K562 (cell line): ENCODE measurements at regions not wholly inside any gene's neighbourhood (a gene's known extent, or its start where the extent isn't known, plus 50 kb on each side); places are given as distances from the start of the nearest gene placed in this dataset.

Experiments used
- ATAC-seq: fragments of 200-7000 bp; cut with Tn5 transposase; 3 replicates; pipeline ENCODE4 v1.9.1; 2020; ENCODE audit warnings: moderate library complexity
- BruUV-seq: library from RNA; stranded (reverse); fragments of 400-500 nt; replicated peaks from 2 replicates; lab custom pipeline; 2021; lab: Mats Ljungman, UMichigan
- CTCF ChIA-PET: fragments of 300-600 bp; formaldehyde crosslinking; extraction: SDS; loops from one replicate; lab custom pipeline; 2021; ENCODE audit warnings: low intra/inter-chr PET ratio; lab: Yijun Ruan, JAX
- POLR2A ChIA-PET: fragments of 300-600, 350-650 bp; sonication (Branson Sonifier 250); formaldehyde crosslinking; extraction: SDS; loops from one replicate; lab custom pipeline; 2021; ENCODE audit warnings: antibody characterized with exemption, inconsistent platforms; lab: Yijun Ruan, JAX
- DNase-seq, 4 experiments: peaks; one replicate each; pipeline versions ENCODE4 v3.0.0 to v3.0.0-alpha.2; 2011 to 2018; ENCODE audit warnings: low spot score in 3 of 4, mixed read lengths in 3 of 4; ENCODE audit errors: extremely low read depth in 1 of 4
- FAIRE-seq: peaks from 2 replicates; lab custom pipeline; 2011; peaks lifted over from hg19 to GRCh38; lab: Jason Lieb, UNC
- H2AFZ ChIP-seq: 2 replicates; pipeline ENCODE4 v1.6.0; 2011; ENCODE audit warnings: low read depth, low read length, control low read depth, inconsistent platforms
- H3K27ac ChIP-seq: fragments of 200-600 bp; 3 replicates; pipeline ENCODE4 v1.8.0; 2011; ENCODE audit warnings: low read depth, mild to moderate bottlenecking, control low read depth, inconsistent platforms, low read length, moderate library complexity, mixed read lengths; ENCODE audit errors: extremely low read depth
- H3K27me3 ChIP-seq, 2 experiments: fragments of 300-600 bp in 1 of 2; 2 replicates in 1 of 2; 3 replicates in 1 of 2; pipeline versions ENCODE4 v1.6.0 to v1.8.0; 2011; ENCODE audit warnings: inconsistent platforms in 2 of 2, low read length in 2 of 2, mild to moderate bottlenecking in 1 of 2, mixed read lengths in 1 of 2, moderate library complexity in 1 of 2; ENCODE audit not compliant: control insufficient read depth in 2 of 2, insufficient read depth in 2 of 2
- H3K36me3 ChIP-seq: fragments of 300-600 bp; 3 replicates; pipeline ENCODE4 v1.8.0; 2011; ENCODE audit warnings: mild to moderate bottlenecking, low read length, inconsistent platforms; ENCODE audit not compliant: control insufficient read depth, insufficient read depth
- H3K4me1 ChIP-seq, 2 experiments: fragments of 200-600 bp in 1 of 2; replicated peaks in 1 of 2; 2 replicates in 1 of 2; 3 replicates in 1 of 2; pipeline versions ENCODE4 v1.5.1 to v1.8.0; 2011; ENCODE audit warnings: inconsistent platforms in 2 of 2, low read length in 2 of 2, mild to moderate bottlenecking in 1 of 2, mixed read lengths in 1 of 2, moderate library complexity in 1 of 2; ENCODE audit not compliant: control insufficient read depth in 2 of 2, insufficient read depth in 2 of 2
- H3K4me2 ChIP-seq: 2 replicates; pipeline ENCODE4 v1.6.1; 2011; ENCODE audit warnings: low read length, control low read depth, inconsistent platforms, mixed read lengths; ENCODE audit not compliant: insufficient read depth
- H3K4me3 ChIP-seq: fragments of 200-600 bp; sonication (generic), shearing (Covaris generic); 2 replicates; pipeline ENCODE4 v1.5.1; 2016; ENCODE audit warnings: control low read depth, inconsistent platforms
- H3K79me2 ChIP-seq: fragments of 200-600 bp; 3 replicates; pipeline ENCODE4 v1.8.0; 2011; ENCODE audit warnings: low read length, inconsistent platforms; ENCODE audit not compliant: control insufficient read depth, insufficient read depth
- H3K9ac ChIP-seq, 2 experiments: 2 replicates each; pipeline versions ENCODE4 v1.6.0 to v1.6.1; 2011; ENCODE audit warnings: low read depth in 2 of 2, low read length in 2 of 2, control low read depth in 1 of 2, inconsistent platforms in 1 of 2, mild to moderate bottlenecking in 1 of 2, mixed read lengths in 1 of 2; ENCODE audit not compliant: insufficient read depth in 1 of 2
- H3K9me1 ChIP-seq: one replicate; pipeline ENCODE4 v1.6.0; 2011; ENCODE audit warnings: inconsistent platforms, mild to moderate bottlenecking, low read length, moderate library complexity; ENCODE audit not compliant: control insufficient read depth, insufficient read depth
- H3K9me3 ChIP-seq: replicated peaks from 2 replicates; pipeline ENCODE4 v1.5.1; 2011; ENCODE audit warnings: low read depth, low read length, inconsistent platforms; ENCODE audit not compliant: control insufficient read depth, insufficient read depth
- H4K20me1 ChIP-seq: replicated peaks from 2 replicates; pipeline ENCODE4 v1.6.1; 2011; ENCODE audit warnings: low read length, inconsistent platforms, mixed read lengths; ENCODE audit not compliant: control insufficient read depth, insufficient read depth
- ARID2 ChIP-seq: fragments of 450-650 bp; IDR thresholded peaks from 2 replicates; pipeline ENCODE4 v1.6.1; 2017; ENCODE audit warnings: antibody characterized with exemption, mild to moderate bottlenecking
- E4F1 ChIP-seq: fragments of 250-450 bp; sonication (Bioruptor Pico); IDR thresholded peaks from 2 replicates; pipeline ENCODE4 v1.5.0; 2021; ENCODE audit warnings: mild to moderate bottlenecking, borderline replicate concordance
- ERF ChIP-seq: fragments of 450-650 bp; formaldehyde crosslinking; IDR thresholded peaks from 2 replicates; pipeline ENCODE4 v1.4.0; 2020; ENCODE audit warnings: mild to moderate bottlenecking, mixed read lengths
- ILK ChIP-seq: fragments of 450-650 bp; IDR thresholded peaks from 2 replicates; pipeline ENCODE4 v1.6.1; 2016; ENCODE audit warnings: missing genetic modification characterization, low read depth, mild to moderate bottlenecking, missing compliant biosample characterization, moderate library complexity, borderline replicate concordance
- NFATC3 ChIP-seq: fragments of 450-650 bp; IDR thresholded peaks from 2 replicates; pipeline ENCODE4 v1.6.1; 2017; ENCODE audit warnings: mild to moderate bottlenecking
- POLR3A ChIP-seq: IDR thresholded peaks from 2 replicates; pipeline ENCODE4 v1.6.1; 2011; ENCODE audit warnings: borderline replicate concordance, mild to moderate bottlenecking, moderate library complexity; ENCODE audit not compliant: insufficient read length, insufficient read depth; ENCODE audit errors: extremely low read depth
- SNIP1 ChIP-seq: fragments of 450-650 bp; IDR thresholded peaks from 2 replicates; pipeline ENCODE4 v1.7.1; 2017; ENCODE audit warnings: low read depth, mild to moderate bottlenecking
- SRF ChIP-seq, 2 experiments: fragments of 250-450, 450-650 bp in 1 of 2; sonication (Bioruptor Pico) in 1 of 2; sonication (generic) in 1 of 2; formaldehyde crosslinking; IDR thresholded peaks; 2 replicates each; pipeline versions ENCODE4 v1.5.0 to v1.5.1; 2020 to 2022; ENCODE audit warnings: mild to moderate bottlenecking in 1 of 2, missing genetic modification reagents in 1 of 2
- ZNF436 ChIP-seq: fragments of 250-450, 450-650 bp; sonication (Bioruptor Pico); formaldehyde crosslinking; IDR thresholded peaks from 2 replicates; pipeline ENCODE4 v1.7.0; 2020; ENCODE audit warnings: mild to moderate bottlenecking
- ZNF696 ChIP-seq: fragments of 250-450 bp; sonication (Bioruptor Pico); conservative IDR thresholded peaks from 2 replicates; pipeline ENCODE4 v1.4.0; 2020; ENCODE audit warnings: mild to moderate bottlenecking, moderate library complexity
- WGBS: fragments of 100-300 bp; shearing (Covaris generic); methylation state at CpG from one replicate; pipeline ENCODE4 v1.1.6; 2016; ENCODE audit warnings: low coverage, mixed read lengths; ENCODE audit not compliant: insufficient coverage; ENCODE audit errors: missing lambda C conversion rate; 5-methylcytosine and 5-hydroxymethylcytosine counted together
- in situ Hi-C: fragments of 300-500 bp; cut with MboI; formaldehyde crosslinking; loops from 4 replicates; pipeline ENCODE4 v1.15.0; 2018; ENCODE audit warnings: inconsistent platforms, mixed read lengths
- intact Hi-C: fragments of 100-400 bp; cut with micrococcal nuclease; formaldehyde crosslinking; loops from 2 replicates; pipeline ENCODE4 v1.14.2; 2022
- TF ChIP-seq, protein P1 (sequence below): fragments of 450-650 bp; formaldehyde crosslinking; conservative IDR thresholded peaks from 2 replicates; pipeline ENCODE4 v1.4.0; 2022; ENCODE audit warnings: mild to moderate bottlenecking, missing genetic modification characterization

DNA sequence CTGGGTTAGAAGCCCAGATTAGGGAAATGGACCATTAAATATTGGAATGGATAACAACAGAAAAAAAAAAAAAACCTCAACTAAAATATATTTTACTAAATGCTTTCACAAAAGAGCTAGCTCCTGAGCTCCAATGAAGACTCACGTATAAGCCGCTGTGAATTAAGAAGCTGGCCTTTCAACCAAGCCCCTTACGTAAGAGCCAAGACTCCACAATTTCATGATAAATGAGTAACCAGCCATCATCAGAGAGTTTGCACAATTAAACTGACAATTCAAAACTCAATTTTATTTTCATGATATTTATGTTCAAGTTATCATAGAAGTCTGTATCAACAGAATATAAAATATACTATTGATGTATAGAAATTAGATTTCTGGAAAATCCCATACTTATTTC is 70.7 kb upstream of the HNRNPA3 start:
- no peaks in the 10 kb centered on the region for H3K36me3 ChIP-seq
- no peak for TF ChIP-seq ERF
- no peak for TF ChIP-seq ZNF696 (CRISPR knock-in tag)
- TF ChIP-seq SNIP1: no peak
- TF ChIP-seq, protein P1, sequence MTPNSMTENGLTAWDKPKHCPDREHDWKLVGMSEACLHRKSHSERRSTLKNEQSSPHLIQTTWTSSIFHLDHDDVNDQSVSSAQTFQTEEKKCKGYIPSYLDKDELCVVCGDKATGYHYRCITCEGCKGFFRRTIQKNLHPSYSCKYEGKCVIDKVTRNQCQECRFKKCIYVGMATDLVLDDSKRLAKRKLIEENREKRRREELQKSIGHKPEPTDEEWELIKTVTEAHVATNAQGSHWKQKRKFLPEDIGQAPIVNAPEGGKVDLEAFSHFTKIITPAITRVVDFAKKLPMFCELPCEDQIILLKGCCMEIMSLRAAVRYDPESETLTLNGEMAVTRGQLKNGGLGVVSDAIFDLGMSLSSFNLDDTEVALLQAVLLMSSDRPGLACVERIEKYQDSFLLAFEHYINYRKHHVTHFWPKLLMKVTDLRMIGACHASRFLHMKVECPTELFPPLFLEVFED: no peak
- no peak for TF ChIP-seq ZNF436 (CRISPR knock-in tag)
- TF ChIP-seq ARID2: no peak
- TF ChIP-seq NFATC3: no peak
- no peak for TF ChIP-seq POLR3A
- TF ChIP-seq E4F1 (CRISPR knock-in tag): no peak
- no peak for TF ChIP-seq SRF (CRISPR knock-in tag; IDR thresholded peaks at IDR 0.05)
- TF ChIP-seq ILK: no peak
- TF ChIP-seq, all 486 proteins: peak for 0
- ChIA-PET CTCF (no interaction called here), POLR2A (interaction anchor here (0.6 kb wide), 1 partner anchor 22 kb away, joined by 3 read pairs; no protein-coding TSS in a partner anchor)
- no peak overlapping the region for H3K9ac ChIP-seq
- no TSS peak for BruUV-seq
- no peaks in the 10 kb centered on the region for H3K4me1 ChIP-seq
- no peak overlapping the region for H2AFZ ChIP-seq
- no peaks in the 10 kb centered on the region for H4K20me1 ChIP-seq
- H3K27ac ChIP-seq: no peak overlapping the region
- H3K4me2 ChIP-seq: no peak overlapping the region
- no peak overlapping the region for H3K4me3 ChIP-seq
- FAIRE-seq (no peak), DNase-seq (no peak), ATAC-seq (no peak)
- no peaks in the 10 kb centered on the region for H3K79me2 ChIP-seq
- in situ Hi-C loops: no loop called here
- H3K9me3 ChIP-seq: no peaks in the 10 kb centered on the region
- WGBS: 7% methylated on average over 3 of the region's 3 CpGs
- intact Hi-C loops: loop anchor here (10.0 kb wide), 1 partner anchor 237 kb away; no protein-coding TSS in a partner anchor
- peaks cover 6 to 9% of the 10 kb centered on the region in 2 experiments; a peak in 4 of 5 replicates for H3K27me3 ChIP-seq
- H3K9me1 ChIP-seq: no peaks in the 10 kb centered on the region
